B cell (primary cell): ENCODE measurements at regions not wholly inside any gene's neighbourhood (a gene's known extent, or its start where the extent isn't known, plus 50 kb on each side); places are given as distances from the start of the nearest gene placed in this dataset.

Source experiments
- CTCF ChIP-seq: fragments of 200-600 bp; IDR thresholded peaks from one replicate; pipeline ENCODE4 v1.8.0; 2022; ENCODE audit warnings: antibody characterized with exemption, mild to moderate bottlenecking
- EZH2 ChIP-seq: IDR thresholded peaks from 2 replicates; pipeline ENCODE4 v1.6.1; 2012; ENCODE audit warnings: borderline replicate concordance, low read depth, mild to moderate bottlenecking, moderate library complexity, low read length; ENCODE audit not compliant: insufficient read depth, poor library complexity, severe bottlenecking

DNA sequence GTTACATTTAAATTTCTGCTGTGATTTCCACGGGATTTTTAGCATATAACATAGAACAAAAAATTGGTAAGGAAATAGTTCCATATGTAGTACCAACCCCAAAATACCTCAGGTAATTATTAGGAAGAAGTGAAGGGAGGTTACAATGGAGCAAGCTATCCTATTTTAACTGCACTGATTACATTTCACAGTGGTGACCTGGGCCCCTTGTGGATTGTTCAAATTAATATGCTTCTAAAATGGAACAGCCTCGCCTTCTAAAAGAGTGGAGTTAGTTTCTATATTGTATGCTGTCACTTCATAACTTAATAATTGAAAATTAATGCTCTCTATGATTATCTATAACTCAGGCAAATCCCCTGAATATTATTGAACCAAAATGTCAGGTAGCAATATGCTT is 651.7 kb upstream of the GBE1 start:
- no peak for TF ChIP-seq CTCF
- TF ChIP-seq EZH2 = no peak
